GM19328 (cell line): ENCODE measurements at regions not wholly inside any gene's neighbourhood (a gene's known extent, or its start where the extent isn't known, plus 50 kb on each side); places are given as distances from the start of the nearest gene placed in this dataset.
A peak's percentile ranks its signal among the peaks of the same experiment; 100 is the strongest.

Source experiments
- ATAC-seq: cut with Tn5 transposase; IDR thresholded peaks from one replicate; pipeline ENCODE4 v1.9.1; 2021; ENCODE audit warnings: mild to moderate bottlenecking, moderate library complexity; ENCODE audit not compliant: unreplicated experiment

GRCh38 chr6:43985329-43985728, 141.9 kb downstream of the MRPL14 start:
- no peak for ATAC-seq

- no peak for ATAC-seq
Measured at GRCh38 chr6:43984442-43985321, 142.6 kb downstream of the MRPL14 start.

GRCh38 chr6:43983632-43984031, 143.6 kb downstream of the MRPL14 start:
- ATAC-seq = no peak

DNA sequence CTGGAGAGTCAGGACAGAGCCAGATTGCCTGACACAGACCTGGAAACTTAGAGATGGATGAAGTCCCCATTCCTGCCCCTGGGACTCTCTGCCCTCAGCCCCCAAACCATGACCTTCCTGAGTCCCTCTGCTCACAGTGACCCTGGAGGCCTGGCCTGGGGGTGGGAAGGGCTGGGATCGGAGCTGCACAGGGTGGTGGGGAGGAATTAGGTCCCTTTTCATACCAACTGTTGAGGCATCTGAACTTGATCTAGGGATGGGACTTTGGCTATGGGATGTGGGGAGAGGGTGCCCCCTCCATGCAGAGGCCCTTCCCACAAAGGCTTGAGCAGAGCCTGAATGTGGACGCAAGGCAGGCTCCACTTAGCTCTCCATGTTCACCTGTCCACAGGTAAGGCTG, 144.1 kb downstream of the MRPL14 start:
- no peak for ATAC-seq

- ATAC-seq = no peak
Measured at GRCh38 chr6:43982084-43982625, 145.1 kb downstream of the MRPL14 start.

- ATAC-seq = no peak
Measured at GRCh38 chr6:43981363-43981990, 145.8 kb downstream of the MRPL14 start.

DNA sequence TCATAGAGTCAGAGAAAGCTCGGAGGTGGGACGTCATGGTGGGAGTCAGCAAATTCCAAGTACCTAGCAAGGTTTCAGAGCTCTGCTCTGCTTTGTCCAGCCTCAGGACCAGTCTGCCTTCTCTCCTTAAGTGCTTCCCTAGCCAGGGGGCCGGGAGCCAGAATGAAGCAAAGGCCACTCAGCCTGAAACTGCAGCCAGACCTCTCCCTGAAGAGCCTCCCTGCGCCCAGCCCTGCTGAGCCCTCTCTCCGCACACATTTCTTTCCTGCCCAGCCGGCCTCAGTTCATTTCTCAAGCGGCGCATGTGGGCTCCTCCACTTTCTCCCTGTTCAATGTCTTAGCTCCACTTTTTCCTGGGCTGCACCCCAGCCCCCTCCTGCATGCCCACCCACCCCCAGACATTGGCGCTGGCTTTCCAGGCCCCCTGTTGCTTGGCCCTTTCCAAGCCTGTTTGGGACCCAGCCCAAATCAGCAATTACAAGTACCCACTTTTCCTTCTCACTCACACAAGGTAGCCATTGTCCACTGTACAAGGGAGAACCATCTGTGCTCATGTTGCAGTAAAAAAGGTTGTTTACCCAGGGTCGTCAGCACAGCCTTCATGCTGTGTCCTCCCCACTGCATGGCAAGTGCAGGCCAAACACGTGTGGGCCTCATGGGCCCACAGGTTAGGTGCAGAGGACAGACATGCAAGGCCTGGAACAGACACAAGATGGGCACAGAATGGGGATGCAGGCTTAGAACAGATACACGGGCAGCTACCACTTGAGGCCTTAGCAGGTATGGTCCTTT, 147.1 kb downstream of the MRPL14 start:
- no peak for ATAC-seq

GRCh38 chr6:43979525-43979924, 147.7 kb downstream of the MRPL14 start:
- no peak for ATAC-seq

- no peak for ATAC-seq
Measured at GRCh38 chr6:43978473-43979346, 148.5 kb downstream of the MRPL14 start.

DNA sequence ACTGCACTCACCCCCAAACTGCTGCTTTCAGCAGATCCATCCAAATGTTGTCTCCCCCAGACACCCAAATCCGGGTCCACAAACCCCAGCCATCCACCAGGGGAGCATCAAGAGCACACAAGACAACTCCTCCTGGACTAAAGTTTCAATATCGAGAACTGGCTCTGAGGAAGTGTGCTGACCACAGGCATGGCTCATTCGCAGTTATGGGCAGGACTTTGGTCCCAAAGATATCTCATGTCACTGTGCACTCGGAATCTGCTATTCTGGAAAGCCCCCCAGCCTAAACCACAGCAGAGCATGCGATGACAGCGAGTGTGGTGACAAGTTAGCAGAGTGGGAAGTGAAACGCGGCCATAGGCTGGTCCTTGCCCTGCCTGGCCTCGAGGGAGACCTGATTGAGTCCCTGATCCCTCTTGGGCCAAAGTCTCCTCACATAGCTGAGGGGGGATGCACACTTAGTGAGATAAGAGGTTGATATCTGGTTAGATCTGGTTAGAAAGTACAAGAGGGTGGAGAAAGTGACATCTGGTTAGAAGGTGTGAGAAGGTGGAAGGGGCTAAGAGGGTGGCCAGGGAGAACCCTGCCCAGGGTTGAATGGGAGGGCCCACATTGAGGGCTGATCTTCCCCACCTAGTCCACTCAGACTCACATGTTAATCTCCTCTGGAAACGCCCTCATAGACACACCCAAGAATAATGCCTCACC, 149.7 kb downstream of the MRPL14 start:
- ATAC-seq = peak; percentile 66

DNA sequence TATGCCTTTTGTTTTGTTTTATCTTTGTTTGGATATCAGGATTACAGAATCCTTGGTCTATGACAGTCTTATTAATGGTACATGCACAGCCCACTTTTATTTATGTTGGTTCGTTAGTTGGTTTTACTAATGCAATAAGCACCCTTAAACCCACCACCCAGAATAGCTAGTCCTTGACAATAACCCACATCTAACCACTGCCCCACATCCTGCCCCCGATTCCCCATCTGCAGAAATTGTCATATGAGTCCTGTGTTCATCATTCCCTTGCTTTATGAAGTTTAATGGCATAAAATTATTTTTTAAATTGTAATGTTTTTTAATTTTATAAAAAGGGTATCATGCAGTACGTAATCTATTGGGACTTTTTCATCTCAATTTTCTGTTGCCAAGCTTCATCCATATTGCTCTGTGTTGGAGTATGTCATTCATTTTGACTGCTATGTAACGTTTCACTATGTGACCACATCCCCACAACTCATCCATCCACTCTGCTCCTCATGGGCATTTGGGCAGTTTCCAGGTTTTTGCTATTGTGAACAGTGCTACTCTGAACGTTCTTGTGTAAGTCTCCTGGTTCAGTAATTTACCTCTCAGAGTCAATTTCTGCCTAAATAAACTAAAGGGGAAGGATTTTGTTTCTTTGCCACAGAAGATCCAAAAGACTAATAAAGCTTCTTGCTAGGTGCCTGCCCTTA, 150.4 kb downstream of the MRPL14 start:
- ATAC-seq = no peak

DNA sequence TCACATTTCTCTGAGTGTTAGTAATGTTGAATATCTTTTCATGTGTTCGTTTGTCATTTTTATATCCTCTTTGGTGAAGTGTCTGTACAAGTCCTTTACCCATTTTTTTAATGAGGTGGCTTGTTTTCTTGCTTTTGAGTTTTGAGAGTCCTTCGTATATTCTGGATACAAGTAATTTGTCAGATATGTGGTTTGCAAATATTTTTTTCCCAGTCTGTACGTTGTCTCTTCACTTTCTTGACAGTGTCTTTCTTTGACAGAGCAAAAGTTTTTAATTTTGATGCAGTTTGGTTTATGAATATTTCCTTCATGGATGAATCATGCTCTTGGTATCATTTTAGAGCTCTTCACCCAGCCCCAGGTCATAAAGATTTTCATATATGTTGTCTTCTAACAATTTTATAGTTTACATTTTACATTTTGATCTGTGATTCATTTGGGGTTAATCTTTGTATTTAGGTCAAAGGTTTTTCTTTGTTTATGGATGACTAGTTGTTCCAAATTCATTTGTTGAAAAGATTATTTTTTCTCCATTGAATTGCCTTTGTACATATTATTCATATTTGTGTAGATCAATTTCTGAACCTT, 152.5 kb downstream of the MRPL14 start:
- no peak for ATAC-seq

GRCh38 chr6:43973357-43973756, 153.9 kb downstream of the MRPL14 start:
- ATAC-seq = no peak

- ATAC-seq = no peak
Measured at GRCh38 chr6:43972913-43973300, 154.3 kb downstream of the MRPL14 start.

GRCh38 chr6:43972179-43972912, 154.9 kb downstream of the MRPL14 start:
- no peak for ATAC-seq

DNA sequence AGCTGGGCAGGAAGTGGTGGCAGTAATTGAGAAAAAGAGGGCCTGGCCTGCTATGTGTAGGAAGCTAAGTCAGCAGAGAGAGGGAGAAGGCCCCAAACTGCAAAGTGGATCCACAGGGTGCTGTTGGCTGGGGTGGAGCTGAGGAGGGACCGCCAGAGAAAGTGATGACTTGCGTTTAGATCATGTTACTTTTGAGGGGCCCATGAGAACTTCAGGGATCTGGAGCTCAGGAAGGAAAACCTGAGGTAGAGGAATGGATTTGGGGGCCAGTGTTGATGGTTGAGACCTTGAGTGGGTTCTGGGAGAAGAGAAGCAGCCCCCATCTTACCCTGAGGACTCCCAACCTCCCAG, 155.5 kb downstream of the MRPL14 start:
- ATAC-seq = no peak

DNA sequence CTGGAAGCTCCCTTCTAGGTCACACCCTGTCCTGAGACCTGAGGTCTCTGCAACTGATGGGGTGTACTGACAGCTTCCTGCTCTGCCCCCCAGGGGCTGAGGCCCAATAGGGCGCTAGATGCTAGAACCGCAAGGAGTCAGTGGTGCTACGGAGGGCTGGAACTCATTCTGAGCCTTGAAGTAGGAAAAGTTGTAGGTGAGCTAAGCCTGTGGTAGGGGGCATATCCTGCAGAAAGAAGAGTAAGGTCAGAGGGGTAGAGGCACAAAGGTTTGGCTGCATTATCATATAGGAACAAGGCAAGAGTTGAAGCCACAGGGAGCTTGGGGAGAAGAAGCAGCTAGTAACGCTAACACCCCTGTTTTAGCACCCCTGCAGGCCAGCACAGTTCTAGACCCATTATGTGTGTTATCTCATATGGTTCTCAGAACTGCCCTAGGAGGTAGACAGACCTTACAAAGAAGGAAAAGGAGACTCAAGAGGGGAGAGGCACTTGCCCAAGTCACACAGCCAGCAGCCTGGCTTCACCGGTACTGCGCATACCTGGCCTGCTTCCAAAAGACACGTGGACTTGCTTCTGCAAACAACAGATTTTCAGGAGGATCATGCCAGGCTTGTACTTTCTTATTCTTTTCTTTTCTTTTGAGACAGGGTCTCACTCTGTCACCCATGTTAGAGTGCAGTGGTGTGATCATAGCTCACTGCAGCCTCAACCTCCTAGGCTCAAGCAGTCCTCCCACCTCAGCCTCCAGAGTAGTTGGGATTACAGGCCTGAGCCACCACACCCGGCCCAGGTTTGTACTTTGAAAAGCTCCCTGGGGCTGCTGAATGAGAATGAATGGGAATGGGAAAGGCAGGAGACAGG, 156.1 kb downstream of the MRPL14 start:
- ATAC-seq = no peak
